A673 (cell line): ENCODE measurements at regions not wholly inside any gene's neighbourhood (a gene's known extent, or its start where the extent isn't known, plus 50 kb on each side); places are given as distances from the start of the nearest gene placed in this dataset.

ENCODE experiments used
- EZH2 ChIP-seq: fragments of 200-600 bp; sonication (generic); IDR thresholded peaks from 2 replicates; pipeline ENCODE4 v1.6.1; 2017; ENCODE audit warnings: borderline replicate concordance, low read depth, mild to moderate bottlenecking, mixed read lengths, antibody characterized with exemption, low read length; ENCODE audit not compliant: poor library complexity, severe bottlenecking
- TF ChIP-seq, protein P1 (sequence below): fragments of 300-800, 200-600 bp; sonication (generic); conservative IDR thresholded peaks from 2 replicates; pipeline ENCODE4 v1.5.1; 2017; ENCODE audit warnings: low read depth, mild to moderate bottlenecking, antibody characterized with exemption, low read length, moderate library complexity, mixed read lengths

DNA sequence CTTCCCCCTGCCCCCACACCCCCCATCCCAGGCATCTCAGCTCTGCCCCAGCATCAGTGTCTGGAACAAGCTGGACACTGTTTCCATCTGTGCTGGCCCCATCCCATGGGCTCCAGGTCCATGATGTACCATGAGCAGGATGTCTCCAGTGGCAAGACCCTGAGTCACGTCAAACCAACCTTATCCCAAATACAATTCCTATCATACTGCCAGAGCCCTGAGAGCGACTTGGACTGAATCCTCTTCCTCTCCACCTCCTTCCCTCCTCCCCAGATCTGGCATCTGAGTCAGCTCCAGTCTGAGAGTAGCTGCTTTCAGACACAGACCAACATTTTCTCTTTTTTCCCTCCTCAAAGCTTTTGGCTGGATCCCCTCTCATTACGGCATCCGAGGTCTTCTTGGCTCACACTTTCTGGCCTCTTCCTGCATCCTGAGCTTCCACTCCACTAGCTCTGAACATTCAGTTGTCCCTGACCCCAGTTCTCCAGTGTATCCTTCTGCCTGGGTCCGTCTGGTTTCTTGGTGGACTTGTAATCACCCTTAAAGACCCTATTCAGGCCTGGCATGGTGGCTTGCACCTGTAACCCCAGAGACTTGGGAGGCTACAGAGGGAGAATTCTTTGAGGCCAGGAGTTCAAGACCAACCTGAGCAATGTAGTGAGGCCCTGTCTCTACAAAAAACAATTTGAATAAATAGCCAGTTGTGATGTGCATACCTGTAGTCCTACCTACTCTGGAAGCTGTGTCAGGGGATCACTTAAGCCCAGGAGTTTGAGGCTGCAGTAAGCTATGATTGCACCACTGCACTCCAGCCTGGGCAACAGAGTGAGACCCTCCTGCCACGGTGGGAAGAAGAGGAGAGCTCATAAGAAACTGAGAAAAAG lies 68.3 kb downstream of the ACKR3 start:
- no peak for TF ChIP-seq EZH2
- TF ChIP-seq, protein P1, sequence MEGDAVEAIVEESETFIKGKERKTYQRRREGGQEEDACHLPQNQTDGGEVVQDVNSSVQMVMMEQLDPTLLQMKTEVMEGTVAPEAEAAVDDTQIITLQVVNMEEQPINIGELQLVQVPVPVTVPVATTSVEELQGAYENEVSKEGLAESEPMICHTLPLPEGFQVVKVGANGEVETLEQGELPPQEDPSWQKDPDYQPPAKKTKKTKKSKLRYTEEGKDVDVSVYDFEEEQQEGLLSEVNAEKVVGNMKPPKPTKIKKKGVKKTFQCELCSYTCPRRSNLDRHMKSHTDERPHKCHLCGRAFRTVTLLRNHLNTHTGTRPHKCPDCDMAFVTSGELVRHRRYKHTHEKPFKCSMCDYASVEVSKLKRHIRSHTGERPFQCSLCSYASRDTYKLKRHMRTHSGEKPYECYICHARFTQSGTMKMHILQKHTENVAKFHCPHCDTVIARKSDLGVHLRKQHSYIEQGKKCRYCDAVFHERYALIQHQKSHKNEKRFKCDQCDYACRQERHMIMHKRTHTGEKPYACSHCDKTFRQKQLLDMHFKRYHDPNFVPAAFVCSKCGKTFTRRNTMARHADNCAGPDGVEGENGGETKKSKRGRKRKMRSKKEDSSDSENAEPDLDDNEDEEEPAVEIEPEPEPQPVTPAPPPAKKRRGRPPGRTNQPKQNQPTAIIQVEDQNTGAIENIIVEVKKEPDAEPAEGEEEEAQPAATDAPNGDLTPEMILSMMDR, result no peak
